ENCODE measurements at regions not wholly inside any gene's neighbourhood (a gene's known extent, or its start where the extent isn't known, plus 50 kb on each side); places are given as distances from the start of the nearest gene placed in this dataset.

GRCh38 chr12:75774261-75775052 is 257.1 kb downstream of the PHLDA1 start (continued):
- TF ChIP-seq, protein P1, sequence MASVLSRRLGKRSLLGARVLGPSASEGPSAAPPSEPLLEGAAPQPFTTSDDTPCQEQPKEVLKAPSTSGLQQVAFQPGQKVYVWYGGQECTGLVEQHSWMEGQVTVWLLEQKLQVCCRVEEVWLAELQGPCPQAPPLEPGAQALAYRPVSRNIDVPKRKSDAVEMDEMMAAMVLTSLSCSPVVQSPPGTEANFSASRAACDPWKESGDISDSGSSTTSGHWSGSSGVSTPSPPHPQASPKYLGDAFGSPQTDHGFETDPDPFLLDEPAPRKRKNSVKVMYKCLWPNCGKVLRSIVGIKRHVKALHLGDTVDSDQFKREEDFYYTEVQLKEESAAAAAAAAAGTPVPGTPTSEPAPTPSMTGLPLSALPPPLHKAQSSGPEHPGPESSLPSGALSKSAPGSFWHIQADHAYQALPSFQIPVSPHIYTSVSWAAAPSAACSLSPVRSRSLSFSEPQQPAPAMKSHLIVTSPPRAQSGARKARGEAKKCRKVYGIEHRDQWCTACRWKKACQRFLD (CRISPR knock-in tag; IDR thresholded peaks at IDR 0.05): no peak
- no peak for TF ChIP-seq ZBTB1 (CRISPR knock-in tag; IDR thresholded peaks at IDR 0.05; ENCODE audit: borderline replicate concordance, low read depth)
- no peak for TF ChIP-seq ZBTB8A (IDR thresholded peaks at IDR 0.05; ENCODE audit: partially characterized antibody)
- no peak for TF ChIP-seq PRMT5 (CRISPR knock-in tag; IDR thresholded peaks at IDR 0.05)
- no peak for TF ChIP-seq SRSF1 (IDR thresholded peaks at IDR 0.05; ENCODE audit: low read depth, low read length)
- TF ChIP-seq PTTG1 (tag; IDR thresholded peaks at IDR 0.05; ENCODE audit: low read depth): no peak

- Histone ChIP-seq H3K4me1 (replicated peaks in 1 of 2; ENCODE audit: control insufficient read depth in 2 of 2, insufficient read depth in 2 of 2, low read length in 2 of 2) (no peaks in the 10 kb centered on the region; a peak in 1 of 5 replicates), H4K20me1 (replicated peaks; ENCODE audit: control insufficient read depth, insufficient read depth, low read length) (no peaks in the 10 kb centered on the region), H3K4me3 (no peak overlapping the region), H2AFZ (ENCODE audit: low read depth, low read length) (no peak overlapping the region), H3K9ac (ENCODE audit: insufficient read depth in 1 of 2, low read depth in 2 of 2, low read length in 2 of 2) (no peak overlapping the region), H3K9me1 (ENCODE audit: control insufficient read depth, insufficient read depth, low read length) (no peaks in the 10 kb centered on the region), H3K9me3 (replicated peaks; ENCODE audit: control insufficient read depth, insufficient read depth, low read depth, low read length) (no peaks in the 10 kb centered on the region), H3K36me3 (ENCODE audit: control insufficient read depth, insufficient read depth, low read length) (no peaks in the 10 kb centered on the region), H3K79me2 (ENCODE audit: control insufficient read depth, insufficient read depth, low read length) (no peaks in the 10 kb centered on the region), H3K4me2 (ENCODE audit: insufficient read depth, low read length) (no peak overlapping the region), H3K27me3 (ENCODE audit: control insufficient read depth in 2 of 2, insufficient read depth in 2 of 2, low read length in 2 of 2) (no peaks in the 10 kb centered on the region), H3K27ac (ENCODE audit: extremely low read depth, low read depth, low read length) (no peak overlapping the region)
- 34% methylated on average over 6 of the region's 6 CpGs for WGBS (ENCODE audit: insufficient coverage, low coverage, missing lambda C conversion rate)
- TF ChIP-seq RB1 (IDR thresholded peaks at IDR 0.05; ENCODE audit: low read depth) (no peak), TBL1XR1 (IDR thresholded peaks at IDR 0.05; ENCODE audit: low read length in 2 of 2) (no peak), BRD4 (IDR thresholded peaks at IDR 0.05) (no peak), SAP30 (IDR thresholded peaks at IDR 0.05; ENCODE audit: borderline replicate concordance, insufficient read depth, low read depth, low read length, poor library complexity, severe bottlenecking) (no peak), SNRNP70 (optimal IDR thresholded peaks at IDR 0.05; ENCODE audit: low read depth, low read length) (no peak), HIVEP1 (CRISPR knock-in tag; IDR thresholded peaks at IDR 0.05) (no peak), ZNF57 (CRISPR knock-in tag; IDR thresholded peaks at IDR 0.05) (no peak), TGIF2 (CRISPR knock-in tag; IDR thresholded peaks at IDR 0.05) (no peak)
- TF ChIP-seq, protein P2, sequence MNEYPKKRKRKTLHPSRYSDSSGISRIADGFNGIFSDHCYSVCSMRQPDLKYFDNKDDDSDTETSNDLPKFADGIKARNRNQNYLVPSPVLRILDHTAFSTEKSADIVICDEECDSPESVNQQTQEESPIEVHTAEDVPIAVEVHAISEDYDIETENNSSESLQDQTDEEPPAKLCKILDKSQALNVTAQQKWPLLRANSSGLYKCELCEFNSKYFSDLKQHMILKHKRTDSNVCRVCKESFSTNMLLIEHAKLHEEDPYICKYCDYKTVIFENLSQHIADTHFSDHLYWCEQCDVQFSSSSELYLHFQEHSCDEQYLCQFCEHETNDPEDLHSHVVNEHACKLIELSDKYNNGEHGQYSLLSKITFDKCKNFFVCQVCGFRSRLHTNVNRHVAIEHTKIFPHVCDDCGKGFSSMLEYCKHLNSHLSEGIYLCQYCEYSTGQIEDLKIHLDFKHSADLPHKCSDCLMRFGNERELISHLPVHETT (CRISPR knock-in tag; conservative IDR thresholded peaks at IDR 0.05 in 1 of 2, IDR thresholded peaks at IDR 0.05 in 1 of 2): no peak
- ChIA-PET POLR2A (interaction anchor here (0.6 to 1.2 kb wide), 2 partner anchors 8 to 229 kb away, joined by 3 read pairs; no protein-coding TSS in a partner anchor), CTCF (ENCODE audit: low intra/inter-chr PET ratio) (no interaction called here)
- ATAC-seq (no peak), DNase-seq (ENCODE audit: extremely low read depth in 1 of 4, low spot score in 3 of 4) (no peak), FAIRE-seq (no peak)
- in situ Hi-C loops (cut with MboI): no loop called here
- intact Hi-C loops (cut with micrococcal nuclease): no loop called here
- no TSS peak for BruUV-seq (replicated peaks)
These were observed 258.2 kb downstream of the PHLDA1 start for GRCh38 chr12:75773377-75773776.
